ENCODE measurements at regions not wholly inside any gene's neighbourhood (a gene's known extent, or its start where the extent isn't known, plus 50 kb on each side); places are given as distances from the start of the nearest gene placed in this dataset.

- intact Hi-C loops (cut with DNase I): no loop called here
- TF ChIP-seq CTCF (IDR thresholded peaks at IDR 0.05): no peak
- Histone ChIP-seq H3K27ac (no peak overlapping the region), H3K4me3 (no peak overlapping the region), H3K4me1 (no peaks in the 10 kb centered on the region), H3K9me3 (no peaks in the 10 kb centered on the region), H3K36me3 (ENCODE audit: insufficient read depth in 1 of 2, low read depth in 1 of 2) (no peaks in the 10 kb centered on the region), H3K27me3 (ENCODE audit: insufficient read depth in 3 of 3, low read length in 2 of 3) (peaks cover 0 to 2% (median 0%) of the 10 kb centered on the region in 3 donors)
- no peak for ATAC-seq
- no peak for DNase-seq
Measured at GRCh38 chr4:125765941-125766340, 451.2 kb downstream of the FAT4 start.

GRCh38 chr4:125770814-125771398 lies 456.2 kb downstream of the FAT4 start:
- peaks cover 0 to 2% (median 0%) of the 10 kb centered on the region in 3 donors for H3K27me3 ChIP-seq (ENCODE audit: insufficient read depth in 3 of 3, low read length in 2 of 3)
- no peaks in the 10 kb centered on the region for H3K36me3 ChIP-seq (ENCODE audit: insufficient read depth in 1 of 2, low read depth in 1 of 2)
- ATAC-seq (no peak), DNase-seq (no peak)
- WGBS, 3 donors: 86 to 89% (median 88%) methylated on average over 6 of the region's 6 CpGs
- H3K4me1 ChIP-seq: no peaks in the 10 kb centered on the region
- intact Hi-C loops (cut with DNase I): no loop called here
- H3K4me3 ChIP-seq: no peak overlapping the region
- no peak for TF ChIP-seq CTCF (IDR thresholded peaks at IDR 0.05)
- H3K27ac ChIP-seq: no peak overlapping the region
- no peaks in the 10 kb centered on the region for H3K9me3 ChIP-seq

DNA sequence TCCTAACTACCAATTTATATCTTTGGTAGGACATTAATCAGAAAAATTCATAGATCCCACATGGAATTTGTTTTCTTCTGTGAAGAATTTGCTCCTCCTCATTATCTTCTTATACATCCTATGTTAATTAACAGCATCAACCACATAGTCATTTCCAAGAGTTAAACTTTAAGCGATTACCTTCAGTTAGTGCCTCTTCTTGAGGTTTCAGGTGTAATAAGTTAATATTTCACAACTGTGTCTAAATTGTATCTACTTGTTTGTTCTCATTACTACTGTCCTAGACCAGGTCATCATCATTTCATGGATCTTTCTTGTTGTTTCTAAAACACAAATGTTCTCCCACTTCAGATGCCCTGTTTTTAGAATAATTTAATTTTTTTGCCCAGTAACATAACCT lies 457.9 kb downstream of the FAT4 start:
- intact Hi-C loops (cut with DNase I): no loop called here

GRCh38 chr4:125773502-125773901 lies 458.7 kb downstream of the FAT4 start:
- DNase-seq: no peak
- no peaks in the 10 kb centered on the region for H3K36me3 ChIP-seq (ENCODE audit: insufficient read depth in 1 of 2, low read depth in 1 of 2)
- H3K4me3 ChIP-seq: no peak overlapping the region
- H3K9me3 ChIP-seq: no peaks in the 10 kb centered on the region
- H3K27me3 ChIP-seq (ENCODE audit: insufficient read depth in 3 of 3, low read length in 2 of 3): peaks cover 0 to 2% (median 0%) of the 10 kb centered on the region in 3 donors
- H3K27ac ChIP-seq: no peak overlapping the region
- TF ChIP-seq CTCF (IDR thresholded peaks at IDR 0.05): no peak
- intact Hi-C loops (cut with DNase I): no loop called here
- no peaks in the 10 kb centered on the region for H3K4me1 ChIP-seq
- WGBS, 3 donors: 82 to 92% (median 88%) methylated on average over 1 of the region's 1 CpG
- ATAC-seq: no peak

More for the DNA sequence above, 457.9 kb downstream of the FAT4 start:
- Histone ChIP-seq H3K27me3 (ENCODE audit: insufficient read depth in 3 of 3, low read length in 2 of 3) (peaks cover 0 to 2% (median 0%) of the 10 kb centered on the region in 3 donors), H3K9me3 (no peaks in the 10 kb centered on the region), H3K36me3 (ENCODE audit: insufficient read depth in 1 of 2, low read depth in 1 of 2) (no peaks in the 10 kb centered on the region), H3K27ac (no peak overlapping the region), H3K4me1 (no peaks in the 10 kb centered on the region), H3K4me3 (no peak overlapping the region)
- ATAC-seq (no peak), DNase-seq (no peak)
- TF ChIP-seq CTCF (IDR thresholded peaks at IDR 0.05): no peak
- WGBS, 3 donors: 94 to 100% (median 97%) methylated on average over 1 of the region's 1 CpG

DNA sequence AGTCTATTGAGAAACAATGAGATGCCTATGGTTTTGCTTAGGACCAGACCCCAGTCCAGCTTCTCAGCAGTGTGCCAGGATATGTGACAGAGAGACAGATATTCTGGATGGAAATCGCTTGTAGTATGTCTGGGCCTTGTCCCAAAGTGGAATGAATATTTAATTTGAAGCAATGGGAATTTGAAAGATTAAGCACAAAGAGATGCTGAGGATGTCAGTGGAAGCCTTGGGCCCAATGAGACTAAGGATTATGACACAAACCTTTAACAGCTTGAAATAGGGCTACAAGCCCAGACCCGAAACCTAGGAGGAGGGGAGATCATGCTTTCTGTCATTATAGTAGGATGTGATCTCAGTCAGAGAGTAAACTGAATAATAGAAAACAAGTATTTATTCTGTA lies 459.2 kb downstream of the FAT4 start:
- Histone ChIP-seq H3K27me3 (ENCODE audit: insufficient read depth in 3 of 3, low read length in 2 of 3) (peaks cover 0 to 2% (median 0%) of the 10 kb centered on the region in 3 donors), H3K27ac (no peak overlapping the region), H3K9me3 (no peaks in the 10 kb centered on the region), H3K36me3 (ENCODE audit: insufficient read depth in 1 of 2, low read depth in 1 of 2) (no peaks in the 10 kb centered on the region), H3K4me3 (no peak overlapping the region), H3K4me1 (no peaks in the 10 kb centered on the region)
- intact Hi-C loops (cut with DNase I): no loop called here
- ATAC-seq: no peak
- no peak for TF ChIP-seq CTCF (IDR thresholded peaks at IDR 0.05)
- DNase-seq: no peak
- 81 to 84% (median 83%) methylated on average over 2 of the region's 2 CpGs for WGBS, 3 donors

All from psoas muscle (tissue), 7 donors.